Uterus (tissue), 2 donors: ENCODE measurements at regions not wholly inside any gene's neighbourhood (a gene's known extent, or its start where the extent isn't known, plus 50 kb on each side); places are given as distances from the start of the nearest gene placed in this dataset.

Source experiments
- CTCF ChIP-seq, 4 experiments: fragments of 200-600 bp in 2 of 4; fragments of 450-650 bp in 2 of 4; sonication (generic) in 2 of 4; IDR thresholded peaks; one replicate each; pipeline ENCODE4 v1.5.1; 2016 to 2019; ENCODE audit warnings: antibody characterized with exemption in 4 of 4, mild to moderate bottlenecking in 2 of 4, moderate library complexity in 1 of 4
- POLR2A ChIP-seq, 2 donors: fragments of 450-650 bp; IDR thresholded peaks; one replicate each; pipeline ENCODE4 v1.6.1; 2016; ENCODE audit warnings: antibody characterized with exemption in 2 of 2, mild to moderate bottlenecking in 1 of 2, moderate library complexity in 1 of 2

- TF ChIP-seq CTCF (IDR thresholded peaks at IDR 0.05): no peak
- no peak for TF ChIP-seq POLR2A (IDR thresholded peaks at IDR 0.05)
Measured at GRCh38 chr6:82437701-82438100, 74.1 kb downstream of the TPBG start.
